ENCODE measurements at regions not wholly inside any gene's neighbourhood (a gene's known extent, or its start where the extent isn't known, plus 50 kb on each side); places are given as distances from the start of the nearest gene placed in this dataset.

- no peak for DNase-seq (ENCODE audit: low read depth)
These were observed 93.7 kb upstream of the KLHL29 start for GRCh38 chr2:23291239-23291638.

DNA sequence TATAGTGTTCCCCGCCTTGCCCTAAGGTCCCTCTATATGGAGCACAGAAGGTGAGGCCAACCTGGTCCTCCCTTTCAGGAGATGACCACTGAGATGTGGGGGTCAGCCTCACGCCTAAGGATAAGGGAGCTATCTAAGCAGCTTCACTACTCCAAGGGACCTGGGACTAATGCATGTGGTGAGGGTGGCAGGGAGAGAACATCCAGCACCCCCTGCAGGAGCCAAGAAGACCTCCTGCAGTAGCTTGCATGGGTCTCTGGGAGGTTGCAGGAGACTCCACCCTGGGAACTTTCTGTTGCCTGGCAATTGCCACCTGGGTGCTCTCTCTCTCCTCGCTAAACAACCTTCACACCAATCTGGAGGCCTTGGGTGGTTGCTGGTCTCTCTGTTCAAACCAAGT lies 93.0 kb upstream of the KLHL29 start:
- no peak for DNase-seq (ENCODE audit: low read depth)

- DNase-seq (ENCODE audit: low read depth): no peak
These were observed 91.9 kb upstream of the KLHL29 start for GRCh38 chr2:23293063-23293462.

GRCh38 chr2:23293731-23294130 lies 91.2 kb upstream of the KLHL29 start:
- DNase-seq (ENCODE audit: low read depth): no peak

GRCh38 chr2:23294238-23294637 lies 90.7 kb upstream of the KLHL29 start:
- DNase-seq (ENCODE audit: low read depth): no peak

DNA sequence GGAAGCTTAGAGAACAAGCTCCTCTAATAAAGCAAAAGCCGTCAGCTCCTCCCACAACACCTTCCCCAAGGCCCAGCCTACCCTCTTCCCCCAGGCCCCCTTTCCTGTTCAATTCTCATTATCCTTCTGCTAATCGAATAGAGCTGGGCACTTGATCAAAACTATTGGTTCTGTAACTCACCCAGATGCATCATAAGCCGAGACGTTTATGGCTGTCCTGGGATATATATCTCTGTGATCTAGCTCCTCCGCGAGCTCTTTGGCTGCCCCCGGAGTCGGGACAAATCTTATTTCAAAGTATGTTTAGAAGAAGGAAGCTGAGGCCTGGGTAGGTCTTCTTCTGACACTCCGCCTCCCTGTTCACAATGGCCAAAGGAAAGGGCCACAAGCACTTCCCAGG lies 88.3 kb upstream of the KLHL29 start:
- DNase-seq (ENCODE audit: low read depth): no peak

GRCh38 chr2:23297112-23297511 lies 87.9 kb upstream of the KLHL29 start:
- DNase-seq (ENCODE audit: low read depth): no peak

GRCh38 chr2:23298551-23298950 lies 86.4 kb upstream of the KLHL29 start:
- no peak for DNase-seq (ENCODE audit: low read depth)

DNA sequence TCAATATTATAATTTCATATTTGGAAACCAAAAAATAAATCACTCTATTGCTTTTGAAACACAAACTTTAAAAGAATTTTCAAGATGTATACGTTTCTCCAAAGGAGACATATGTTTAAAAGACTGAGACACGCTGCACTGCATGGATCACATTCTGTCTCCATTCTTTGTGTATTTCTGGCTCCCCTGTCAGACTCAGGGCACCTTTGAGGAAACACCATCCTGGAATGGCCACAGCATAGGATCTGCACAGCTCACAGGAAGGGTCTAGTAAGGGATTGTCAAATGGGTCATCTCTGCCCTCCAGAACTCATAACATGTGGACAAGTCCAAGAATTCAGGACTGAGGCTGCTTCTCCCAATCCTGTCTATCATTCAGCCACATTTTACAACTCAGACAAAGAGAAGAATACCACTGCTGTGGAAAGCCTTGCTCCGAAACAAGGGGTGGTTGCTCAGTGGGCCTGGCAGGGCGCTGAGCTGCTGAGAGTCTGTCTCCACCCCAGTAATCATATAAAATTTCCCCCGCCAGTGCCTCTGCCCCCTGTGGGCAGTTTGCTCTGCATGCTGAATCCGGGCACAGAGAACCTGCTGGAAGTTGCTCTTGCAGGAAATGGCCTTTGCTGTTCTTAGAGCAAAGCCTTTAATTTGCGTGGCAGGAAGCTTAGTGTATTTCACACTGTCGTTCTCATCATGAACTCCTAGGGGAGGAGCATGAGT lies 85.3 kb upstream of the KLHL29 start:
- no peak for DNase-seq (ENCODE audit: low read depth)

GRCh38 chr2:23301136-23301535 lies 83.8 kb upstream of the KLHL29 start:
- DNase-seq (ENCODE audit: low read depth): no peak

DNA sequence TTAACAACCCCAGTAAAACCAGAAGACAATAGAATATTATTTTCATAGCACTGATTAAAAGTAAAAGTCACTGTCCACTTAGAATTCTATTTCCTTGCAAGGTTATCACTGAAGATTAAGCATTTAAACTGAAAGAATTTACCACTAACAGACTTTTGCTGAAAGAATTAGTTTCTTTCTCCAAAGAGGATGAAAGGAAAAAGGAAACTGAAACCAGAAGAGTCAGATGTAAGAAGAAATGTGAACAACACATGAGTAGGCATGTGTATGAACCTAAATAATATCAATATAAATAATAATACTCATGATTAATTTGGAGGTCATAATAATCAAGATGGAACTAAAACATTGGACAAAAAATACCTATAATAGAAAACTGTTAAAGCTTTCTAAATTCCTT lies 82.4 kb upstream of the KLHL29 start:
- no peak for DNase-seq (ENCODE audit: low read depth)

- no peak for DNase-seq (ENCODE audit: low read depth)
These were observed 78.6 kb upstream of the KLHL29 start for GRCh38 chr2:23306401-23306800.

DNA sequence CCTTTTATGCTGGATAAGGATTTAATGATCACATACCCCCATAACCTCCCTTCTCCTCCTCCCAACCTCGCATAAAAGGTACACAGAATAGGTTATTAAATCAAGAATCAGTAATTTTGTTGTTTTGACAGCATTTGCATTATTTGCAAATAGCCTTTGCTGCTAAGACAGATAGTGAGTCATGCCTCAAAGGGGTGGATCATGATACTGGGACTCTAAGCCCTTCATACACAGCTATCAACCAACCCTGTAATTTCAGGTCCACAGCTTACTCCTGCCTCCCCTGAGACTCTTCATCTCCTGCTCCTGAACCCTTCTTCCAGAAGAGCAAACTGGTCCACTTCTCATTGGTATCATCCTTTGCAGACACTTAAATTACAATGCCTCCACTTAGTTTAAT lies 73.8 kb upstream of the KLHL29 start:
- no peak for DNase-seq (ENCODE audit: low read depth)

- peak; percentile 20 for DNase-seq (ENCODE audit: low read depth)
These were observed 71.9 kb upstream of the KLHL29 start for GRCh38 chr2:23312996-23313606.

- no peak for DNase-seq (ENCODE audit: low read depth)
These were observed 70.3 kb upstream of the KLHL29 start for GRCh38 chr2:23314687-23315086.

DNA sequence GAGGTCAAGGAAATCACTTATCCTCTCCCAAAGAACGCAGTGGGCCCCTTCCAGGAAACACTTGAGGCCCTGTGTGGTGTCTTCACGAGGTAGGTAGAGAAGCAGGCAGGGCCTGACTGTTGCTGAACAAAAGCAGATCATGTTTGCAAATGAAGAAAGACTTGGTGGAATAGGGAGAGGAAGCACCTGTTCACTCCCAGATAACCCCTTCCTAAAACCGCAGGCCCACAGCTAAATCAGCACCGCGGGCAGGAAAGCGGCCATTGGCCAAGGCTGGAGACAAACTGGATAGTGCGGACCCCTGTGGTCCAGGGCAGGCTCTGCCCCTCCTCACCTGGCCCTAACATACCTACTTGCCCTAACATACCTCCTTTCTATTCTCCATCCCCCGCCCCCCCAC lies 64.9 kb upstream of the KLHL29 start:
- DNase-seq (ENCODE audit: low read depth): peak; percentile 9

DNA sequence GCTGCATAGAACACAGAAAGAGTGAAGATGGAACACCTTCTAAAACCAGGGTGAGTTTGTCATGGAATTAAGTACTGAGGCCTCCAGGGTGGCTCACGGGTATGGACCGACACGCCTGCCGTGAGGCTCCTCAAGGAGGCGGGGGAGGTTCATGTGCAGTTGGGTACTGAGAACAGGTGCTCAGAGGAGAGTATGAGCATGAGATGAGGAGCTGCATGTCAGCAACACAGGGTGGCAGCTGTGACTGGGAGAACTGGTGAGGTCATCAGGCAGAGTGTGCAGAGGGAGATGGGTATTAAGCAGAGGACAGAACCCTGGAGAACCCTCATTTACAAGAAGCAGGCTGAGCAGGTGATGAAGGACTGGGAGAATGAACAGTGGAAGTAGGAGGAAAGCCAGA lies 63.2 kb upstream of the KLHL29 start:
- no peak for DNase-seq (ENCODE audit: low read depth)

DNA sequence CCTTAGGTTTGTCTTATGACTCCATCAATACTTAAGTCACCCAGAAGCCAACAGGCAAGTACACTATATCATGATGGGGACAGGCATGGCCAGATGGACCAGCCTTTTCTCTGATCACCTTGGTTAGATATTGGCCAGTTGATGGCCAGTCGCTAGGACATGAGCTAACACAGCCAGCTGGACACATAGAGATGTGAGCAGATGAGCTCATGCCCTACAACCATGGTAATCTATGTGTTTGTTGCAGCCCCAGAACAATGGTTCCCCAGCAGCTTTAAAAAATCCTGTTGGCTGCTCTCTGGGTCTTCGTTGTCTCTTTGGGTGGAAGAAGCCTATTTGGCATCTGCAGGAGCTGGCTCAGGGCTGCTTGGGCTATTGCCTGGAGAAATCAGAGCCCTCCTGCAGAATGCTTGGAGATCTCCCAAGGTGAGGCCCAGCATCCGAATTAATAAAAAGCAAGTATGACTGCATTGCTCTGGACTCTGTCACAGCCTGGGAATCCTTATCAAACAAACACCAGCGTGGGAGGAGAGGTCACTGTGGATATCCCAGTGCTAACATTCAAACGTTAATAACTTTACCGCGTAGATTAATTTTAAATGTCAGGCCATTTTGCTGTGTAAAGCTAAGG lies 62.3 kb upstream of the KLHL29 start:
- no peak for DNase-seq (ENCODE audit: low read depth)

DNA sequence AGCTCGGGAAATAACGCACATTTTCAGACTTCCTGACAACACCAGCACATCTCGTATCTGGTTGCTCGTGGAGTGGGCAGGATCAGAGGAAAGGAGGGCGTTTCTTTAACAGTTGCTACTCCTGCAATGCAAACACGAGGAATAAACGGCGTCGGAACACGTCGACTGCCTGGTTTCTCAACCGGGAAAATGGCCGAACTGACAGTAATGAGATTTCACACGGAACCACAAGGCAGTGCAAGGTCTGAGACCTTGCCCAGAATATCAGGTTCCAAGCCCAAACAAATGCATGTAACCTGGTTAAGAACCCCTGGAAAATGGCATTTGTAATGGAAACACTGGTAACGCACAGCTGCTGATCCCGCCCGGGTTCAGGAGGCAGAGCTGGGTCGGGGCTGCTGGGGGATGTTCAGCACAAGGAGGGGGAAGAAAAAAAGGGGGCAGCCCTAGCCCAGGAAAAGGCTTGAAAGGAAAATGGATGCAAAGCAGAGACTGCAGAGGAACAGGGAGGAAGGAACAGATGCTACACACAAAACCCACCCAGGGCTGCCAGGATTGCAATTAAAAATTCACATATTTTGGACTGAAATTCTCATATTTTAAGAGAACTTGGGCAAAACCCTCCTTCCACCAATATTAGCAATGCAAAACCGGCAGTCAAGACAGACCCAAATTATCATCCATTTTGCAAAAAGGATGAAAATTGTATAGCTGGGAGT lies 61.6 kb upstream of the KLHL29 start:
- DNase-seq (ENCODE audit: low read depth): no peak

- DNase-seq (ENCODE audit: low read depth): no peak
These were observed 60.9 kb upstream of the KLHL29 start for GRCh38 chr2:23323917-23324680.

GRCh38 chr2:23326330-23326729 lies 58.6 kb upstream of the KLHL29 start:
- DNase-seq (ENCODE audit: low read depth): no peak

- no peak for DNase-seq (ENCODE audit: low read depth)
These were observed 57.6 kb upstream of the KLHL29 start for GRCh38 chr2:23327416-23327815.
